ENCODE measurements at regions not wholly inside any gene's neighbourhood (a gene's known extent, or its start where the extent isn't known, plus 50 kb on each side); places are given as distances from the start of the nearest gene placed in this dataset.

DNA sequence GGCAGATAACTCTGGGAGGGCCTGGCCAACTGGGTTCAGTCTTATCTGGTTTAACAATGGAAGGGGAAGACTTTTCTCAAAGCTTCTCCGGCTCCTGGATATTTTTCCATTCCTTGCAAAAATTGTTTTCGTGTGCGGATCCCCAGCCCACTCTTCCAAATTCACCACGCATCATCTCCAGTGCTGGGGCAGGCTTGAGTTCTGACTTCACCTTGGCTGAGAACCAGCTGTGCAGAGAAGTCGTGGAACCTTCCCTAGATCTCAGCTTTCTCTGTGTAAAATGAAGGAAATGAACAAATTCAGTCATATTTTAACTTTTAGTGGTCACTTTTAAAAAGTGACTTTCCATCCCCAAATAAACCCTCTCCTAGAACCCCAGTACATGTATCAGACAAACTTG, 297.0 kb downstream of the TCF7L2 start:
- TF ChIP-seq, protein P1, sequence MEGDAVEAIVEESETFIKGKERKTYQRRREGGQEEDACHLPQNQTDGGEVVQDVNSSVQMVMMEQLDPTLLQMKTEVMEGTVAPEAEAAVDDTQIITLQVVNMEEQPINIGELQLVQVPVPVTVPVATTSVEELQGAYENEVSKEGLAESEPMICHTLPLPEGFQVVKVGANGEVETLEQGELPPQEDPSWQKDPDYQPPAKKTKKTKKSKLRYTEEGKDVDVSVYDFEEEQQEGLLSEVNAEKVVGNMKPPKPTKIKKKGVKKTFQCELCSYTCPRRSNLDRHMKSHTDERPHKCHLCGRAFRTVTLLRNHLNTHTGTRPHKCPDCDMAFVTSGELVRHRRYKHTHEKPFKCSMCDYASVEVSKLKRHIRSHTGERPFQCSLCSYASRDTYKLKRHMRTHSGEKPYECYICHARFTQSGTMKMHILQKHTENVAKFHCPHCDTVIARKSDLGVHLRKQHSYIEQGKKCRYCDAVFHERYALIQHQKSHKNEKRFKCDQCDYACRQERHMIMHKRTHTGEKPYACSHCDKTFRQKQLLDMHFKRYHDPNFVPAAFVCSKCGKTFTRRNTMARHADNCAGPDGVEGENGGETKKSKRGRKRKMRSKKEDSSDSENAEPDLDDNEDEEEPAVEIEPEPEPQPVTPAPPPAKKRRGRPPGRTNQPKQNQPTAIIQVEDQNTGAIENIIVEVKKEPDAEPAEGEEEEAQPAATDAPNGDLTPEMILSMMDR (IDR thresholded peaks at IDR 0.05; ENCODE audit: insufficient read depth, low read depth, low read length), result no peak
- H3K4me3 ChIP-seq (ENCODE audit: low read depth, low read length), result no peak overlapping the region
- DNase-seq (ENCODE audit: low read depth), result no peak

DNA sequence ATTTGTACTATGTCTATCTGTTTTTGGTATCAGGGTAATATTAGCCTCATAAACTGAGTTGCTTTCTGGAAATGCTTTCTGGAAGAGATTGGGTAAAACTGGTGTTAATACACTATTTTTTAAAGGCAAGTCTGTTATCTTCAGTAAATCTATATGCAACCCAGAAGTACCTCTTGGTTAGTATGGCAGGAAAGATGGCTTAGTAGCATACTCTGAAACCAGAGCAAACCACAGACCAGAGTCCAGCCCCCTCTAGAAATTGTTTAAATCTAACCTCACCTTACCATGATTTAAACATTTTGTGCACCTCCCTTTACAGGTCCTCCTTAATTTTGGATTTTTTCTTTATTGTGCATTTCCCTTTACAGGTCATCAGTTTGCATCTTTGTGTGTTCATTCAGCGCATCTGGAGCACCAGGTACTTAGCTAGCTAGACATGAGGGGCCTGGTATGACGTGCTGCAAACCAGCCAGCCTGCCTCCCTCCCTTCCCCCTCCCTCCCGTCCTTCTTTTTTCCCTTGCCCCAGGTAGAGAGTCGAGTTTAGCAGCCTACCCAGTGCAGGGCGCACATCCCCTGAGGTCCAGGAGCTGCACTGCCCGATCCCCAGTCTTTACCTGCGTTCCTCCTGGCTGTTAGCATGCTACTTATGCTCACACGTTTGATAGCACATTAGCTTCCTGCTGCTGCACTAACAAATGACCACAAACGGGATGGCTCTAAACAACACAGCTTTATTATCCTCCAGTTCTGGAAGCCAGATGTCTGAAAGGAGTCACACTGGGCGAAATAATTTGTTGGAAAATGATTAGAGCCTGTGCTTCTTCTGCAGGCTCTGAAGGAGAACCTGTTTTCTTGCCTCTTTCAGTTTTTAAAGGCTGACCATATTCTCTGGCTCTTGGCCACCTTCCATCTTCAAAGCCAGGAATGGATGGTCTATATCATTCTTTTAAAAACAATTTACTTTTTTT, 299.9 kb upstream of the HABP2 start:
- TF ChIP-seq, protein P1 (IDR thresholded peaks at IDR 0.05; ENCODE audit: insufficient read depth, low read depth, low read length), result no peak
- peak; percentile 31 for DNase-seq (ENCODE audit: low read depth)
- H3K4me3 ChIP-seq (ENCODE audit: low read depth, low read length), result no peak overlapping the region

DNA sequence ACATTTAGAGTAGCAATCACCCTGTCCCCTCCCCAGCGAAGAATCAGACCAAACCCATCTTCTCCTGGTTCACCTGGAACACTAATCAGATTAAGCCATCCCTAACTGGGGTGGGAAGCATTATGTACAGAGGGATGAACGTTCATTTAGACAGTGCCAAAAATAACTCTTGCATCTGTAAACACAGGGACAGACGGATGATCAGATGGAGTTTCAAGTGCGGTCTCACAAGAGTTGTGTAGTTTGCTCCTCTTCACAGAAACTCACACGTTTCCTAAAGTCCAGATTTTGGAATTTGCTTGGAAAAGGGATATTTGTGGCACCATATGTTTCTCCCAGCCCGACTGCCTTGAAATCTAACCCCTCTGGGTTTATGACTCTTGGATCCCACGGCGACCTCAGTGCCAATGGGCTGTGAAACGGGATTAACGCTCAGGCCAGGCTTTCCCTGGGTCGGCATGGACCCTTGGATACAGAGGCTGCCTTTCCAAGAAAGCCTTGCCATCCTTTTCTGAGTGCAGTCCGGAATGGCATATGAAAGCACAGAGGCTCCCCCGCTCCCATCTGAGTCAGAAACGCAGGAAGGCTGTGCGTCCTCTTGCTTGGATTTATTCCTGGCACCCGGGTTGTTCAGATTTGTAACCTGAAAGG, 293.2 kb upstream of the HABP2 start:
- H3K4me3 ChIP-seq (ENCODE audit: low read depth, low read length), result no peak overlapping the region
- TF ChIP-seq, protein P1 (IDR thresholded peaks at IDR 0.05; ENCODE audit: insufficient read depth, low read depth, low read length), result no peak
- DNase-seq (ENCODE audit: low read depth), result no peak

DNA sequence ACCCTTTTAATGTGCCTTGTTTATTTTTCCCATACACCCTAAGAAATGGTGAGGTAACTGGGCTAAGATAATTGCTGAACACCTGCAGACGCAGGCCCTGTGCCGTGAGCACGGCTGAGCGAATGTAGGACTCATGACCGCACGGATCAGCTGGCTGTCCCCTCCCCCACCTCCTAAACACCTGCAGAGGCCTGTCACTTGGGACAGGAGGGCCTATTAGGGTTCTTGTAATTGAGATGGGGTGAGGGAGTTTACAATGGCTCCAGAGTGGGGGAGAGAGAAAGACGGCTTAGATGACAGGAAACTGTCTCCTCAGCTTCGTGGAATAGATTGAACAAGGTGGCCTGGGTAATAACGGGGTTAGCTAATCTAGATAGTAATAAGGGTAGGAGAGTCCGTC, 291.7 kb upstream of the HABP2 start:
- no peak for DNase-seq (ENCODE audit: low read depth)
- no peak overlapping the region for H3K4me3 ChIP-seq (ENCODE audit: low read depth, low read length)
- TF ChIP-seq, protein P1 (IDR thresholded peaks at IDR 0.05; ENCODE audit: insufficient read depth, low read depth, low read length), result no peak

DNA sequence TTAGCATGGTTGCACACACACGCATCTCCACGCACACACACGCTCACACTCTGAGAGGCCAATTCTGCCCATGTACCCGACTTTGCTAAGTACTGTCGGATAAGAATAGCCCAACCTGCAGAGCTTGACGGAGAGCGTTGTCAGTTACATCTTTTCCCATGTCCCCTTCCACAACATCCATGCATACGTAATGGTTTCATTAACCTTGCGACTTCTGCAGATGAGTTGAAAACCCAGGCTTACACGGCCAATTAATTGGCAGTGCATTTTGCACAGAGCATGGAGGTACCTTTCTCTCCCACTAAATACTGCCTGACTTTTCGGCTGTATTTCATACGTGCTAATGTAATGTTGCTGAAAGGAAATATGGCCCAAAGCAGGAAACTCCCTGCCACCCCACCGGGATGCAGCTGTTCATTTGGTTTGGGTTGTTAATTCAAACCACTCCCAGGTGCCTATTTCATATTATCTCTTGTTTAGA, 291.2 kb upstream of the HABP2 start:
- no peak overlapping the region for H3K4me3 ChIP-seq (ENCODE audit: low read depth, low read length)
- no peak for DNase-seq (ENCODE audit: low read depth)

DNA sequence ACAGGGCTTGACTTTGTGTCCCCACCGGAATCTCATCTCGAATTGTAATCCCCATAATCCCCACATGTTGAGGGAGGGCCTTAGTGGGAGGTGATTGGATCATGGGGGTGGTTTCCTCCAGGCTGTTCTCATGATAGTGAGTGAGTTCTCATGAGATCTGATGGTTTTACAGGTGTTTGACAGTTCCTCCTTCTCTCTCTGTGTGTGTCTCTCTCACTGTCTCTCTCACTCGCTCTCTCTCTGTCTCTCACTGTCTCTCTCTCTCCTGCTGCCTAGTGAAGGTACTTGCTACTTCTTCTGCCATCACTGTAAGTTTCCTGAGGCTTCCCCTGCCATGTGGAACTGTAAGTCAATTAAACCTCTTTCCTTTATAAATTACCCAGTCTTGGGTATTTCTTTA, 289.8 kb upstream of the HABP2 start:
- no peak overlapping the region for H3K4me3 ChIP-seq (ENCODE audit: low read depth, low read length)
- TF ChIP-seq, protein P1 (IDR thresholded peaks at IDR 0.05; ENCODE audit: insufficient read depth, low read depth, low read length), result no peak
- no peak for DNase-seq (ENCODE audit: low read depth)

More for the DNA sequence above, 291.2 kb upstream of the HABP2 start:
- TF ChIP-seq, protein P1 (IDR thresholded peaks at IDR 0.05; ENCODE audit: insufficient read depth, low read depth, low read length), result no peak

Measured in fibroblast of villous mesenchyme (primary cell).